ENCODE measurements at regions not wholly inside any gene's neighbourhood (a gene's known extent, or its start where the extent isn't known, plus 50 kb on each side); places are given as distances from the start of the nearest gene placed in this dataset.

- peaks cover 0 to 2% (median 0%) of the 10 kb centered on the region in 4 donors for H3K27me3 ChIP-seq (ENCODE audit: control insufficient read depth in 4 of 4, insufficient read depth in 4 of 4, low read length in 3 of 4)
- H3K9ac ChIP-seq (ENCODE audit: low read depth in 1 of 2, low read length in 2 of 2), result no peak overlapping the region
- TF ChIP-seq, protein P1, sequence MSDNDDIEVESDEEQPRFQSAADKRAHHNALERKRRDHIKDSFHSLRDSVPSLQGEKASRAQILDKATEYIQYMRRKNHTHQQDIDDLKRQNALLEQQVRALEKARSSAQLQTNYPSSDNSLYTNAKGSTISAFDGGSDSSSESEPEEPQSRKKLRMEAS (IDR thresholded peaks at IDR 0.05), result no peak
- TF ChIP-seq RXRA (IDR thresholded peaks at IDR 0.05) (no peak), FOXA1 (IDR thresholded peaks at IDR 0.05) (no peak), REST (IDR thresholded peaks at IDR 0.05) (no peak), ATF3 (IDR thresholded peaks at IDR 0.05) (no peak), EGR1 (IDR thresholded peaks at IDR 0.05; ENCODE audit: low read depth in 2 of 2) (no peak), RAD21 (IDR thresholded peaks at IDR 0.05) (no peak), GABPA (IDR thresholded peaks at IDR 0.05 in 1 of 2, conservative IDR thresholded peaks at IDR 0.05 in 1 of 2) (no peak), HNF4A (conservative IDR thresholded peaks at IDR 0.05) (no peak), CTCF (IDR thresholded peaks at IDR 0.05; ENCODE audit: low read depth, low read length, missing input control) (no peak), FOXA2 (IDR thresholded peaks at IDR 0.05) (no peak), HNF4G (IDR thresholded peaks at IDR 0.05) (no peak), YY1 (IDR thresholded peaks at IDR 0.05) (no peak)
- TF ChIP-seq, protein P2, sequence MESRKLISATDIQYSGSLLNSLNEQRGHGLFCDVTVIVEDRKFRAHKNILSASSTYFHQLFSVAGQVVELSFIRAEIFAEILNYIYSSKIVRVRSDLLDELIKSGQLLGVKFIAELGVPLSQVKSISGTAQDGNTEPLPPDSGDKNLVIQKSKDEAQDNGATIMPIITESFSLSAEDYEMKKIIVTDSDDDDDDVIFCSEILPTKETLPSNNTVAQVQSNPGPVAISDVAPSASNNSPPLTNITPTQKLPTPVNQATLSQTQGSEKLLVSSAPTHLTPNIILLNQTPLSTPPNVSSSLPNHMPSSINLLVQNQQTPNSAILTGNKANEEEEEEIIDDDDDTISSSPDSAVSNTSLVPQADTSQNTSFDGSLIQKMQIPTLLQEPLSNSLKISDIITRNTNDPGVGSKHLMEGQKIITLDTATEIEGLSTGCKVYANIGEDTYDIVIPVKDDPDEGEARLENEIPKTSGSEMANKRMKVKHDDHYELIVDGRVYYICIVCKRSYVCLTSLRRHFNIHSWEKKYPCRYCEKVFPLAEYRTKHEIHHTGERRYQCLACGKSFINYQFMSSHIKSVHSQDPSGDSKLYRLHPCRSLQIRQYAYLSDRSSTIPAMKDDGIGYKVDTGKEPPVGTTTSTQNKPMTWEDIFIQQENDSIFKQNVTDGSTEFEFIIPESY (IDR thresholded peaks at IDR 0.05), result no peak
- H3K9me3 ChIP-seq (ENCODE audit: control insufficient read depth in 4 of 4, low read length in 3 of 4), result no peaks in the 10 kb centered on the region
- H3K4me3 ChIP-seq (ENCODE audit: low read depth in 1 of 3, low read length in 3 of 3), result no peak overlapping the region
- no peak for DNase-seq (ENCODE audit: low spot score)
- no peak overlapping the region for H3K27ac ChIP-seq (ENCODE audit: low read depth in 1 of 2, low read length in 2 of 2)
- H3K36me3 ChIP-seq (ENCODE audit: control insufficient read depth in 4 of 4, insufficient read depth in 3 of 4, low read depth in 1 of 4, low read length in 3 of 4), result no peaks in the 10 kb centered on the region
- no peaks in the 10 kb centered on the region for H3K4me1 ChIP-seq (ENCODE audit: control insufficient read depth in 4 of 4, insufficient read depth in 4 of 4, low read length in 3 of 4)
- WGBS, result 85% methylated on average over 4 of the region's 4 CpGs
Measured at GRCh38 chr5:165863239-165863638, 2357.8 kb downstream of the MAT2B start.

DNA sequence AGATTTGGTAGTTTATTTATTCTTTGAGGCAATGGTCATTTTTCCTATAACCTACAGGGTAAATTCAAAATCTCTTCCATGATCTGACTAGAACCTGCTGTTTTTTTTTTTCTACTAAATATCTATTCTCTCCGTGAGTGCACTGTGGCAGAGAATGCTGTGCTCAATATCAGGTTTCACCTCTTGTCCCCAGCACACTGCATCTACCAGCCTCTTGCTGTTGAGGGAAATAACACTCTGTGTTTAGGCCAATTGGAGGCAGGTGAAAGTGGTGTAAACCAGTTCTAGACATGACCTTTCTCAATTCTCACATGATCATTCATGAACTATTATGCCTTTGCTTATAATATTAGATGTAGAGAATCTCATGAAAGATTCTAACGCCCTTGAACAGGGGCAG is 2365.9 kb downstream of the MAT2B start:
- Histone ChIP-seq H3K36me3 (ENCODE audit: control insufficient read depth in 4 of 4, insufficient read depth in 3 of 4, low read depth in 1 of 4, low read length in 3 of 4) (no peaks in the 10 kb centered on the region), H3K9ac (ENCODE audit: low read depth in 1 of 2, low read length in 2 of 2) (no peak overlapping the region), H3K4me3 (ENCODE audit: low read depth in 1 of 3, low read length in 3 of 3) (no peak overlapping the region), H3K4me1 (ENCODE audit: control insufficient read depth in 4 of 4, insufficient read depth in 4 of 4, low read length in 3 of 4) (no peaks in the 10 kb centered on the region), H3K9me3 (ENCODE audit: control insufficient read depth in 4 of 4, low read length in 3 of 4) (no peaks in the 10 kb centered on the region), H3K27ac (ENCODE audit: low read depth in 1 of 2, low read length in 2 of 2) (no peak overlapping the region), H3K27me3 (ENCODE audit: control insufficient read depth in 4 of 4, insufficient read depth in 4 of 4, low read length in 3 of 4) (no peaks in the 10 kb centered on the region)
- TF ChIP-seq FOXA1 (IDR thresholded peaks at IDR 0.05) (no peak), RXRA (IDR thresholded peaks at IDR 0.05) (no peak)
- no peak for DNase-seq (ENCODE audit: low spot score)
- WGBS, result 48% methylated on average over 2 of the region's 2 CpGs

Measured in liver (tissue), 8 donors.